ENCODE measurements at regions not wholly inside any gene's neighbourhood (a gene's known extent, or its start where the extent isn't known, plus 50 kb on each side); places are given as distances from the start of the nearest gene placed in this dataset.
"Not testable (repeated sequence)": the region's sequence is repeated elsewhere in the genome, so short reads cannot be mapped to it uniquely, and the experiment has no call there.

DNA sequence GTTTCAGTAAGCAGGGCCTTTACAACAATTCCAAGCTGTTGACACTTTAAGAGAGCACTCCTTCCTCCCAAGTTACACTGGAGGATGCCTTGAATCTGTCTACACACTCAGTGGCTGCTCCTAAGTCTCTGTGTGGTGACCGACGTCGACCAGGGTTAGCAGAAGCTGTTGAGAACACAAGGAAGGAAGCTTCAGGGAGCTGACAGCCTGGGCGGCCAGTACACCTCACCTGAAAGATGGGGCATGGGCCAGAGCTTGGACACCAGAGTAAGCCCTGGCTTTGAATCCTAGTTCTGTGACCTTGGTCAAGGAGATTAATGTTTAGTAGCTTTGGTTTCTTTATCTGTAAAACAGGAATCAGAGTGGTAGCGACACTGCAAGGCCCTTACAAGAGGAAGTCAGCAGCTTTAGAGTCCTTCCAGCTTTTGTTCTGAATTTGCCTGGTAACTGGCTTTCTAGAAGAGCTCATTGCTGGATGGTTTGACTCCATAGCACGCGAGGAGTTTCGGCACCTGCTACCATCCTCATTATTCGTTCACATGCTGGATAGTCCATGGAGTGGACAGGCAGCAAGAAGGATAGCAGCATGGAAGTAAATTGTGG, 214.2 kb downstream of the FGF9 start:
- H3K4me1 Mint-ChIP-seq: peaks cover 6% of the 10 kb centered on the region
- no peaks in the 10 kb centered on the region for H3K9me3 Mint-ChIP-seq
- no peak for DNase-seq (ENCODE audit: low read depth, low spot score)
- TF ChIP-seq, protein P1, sequence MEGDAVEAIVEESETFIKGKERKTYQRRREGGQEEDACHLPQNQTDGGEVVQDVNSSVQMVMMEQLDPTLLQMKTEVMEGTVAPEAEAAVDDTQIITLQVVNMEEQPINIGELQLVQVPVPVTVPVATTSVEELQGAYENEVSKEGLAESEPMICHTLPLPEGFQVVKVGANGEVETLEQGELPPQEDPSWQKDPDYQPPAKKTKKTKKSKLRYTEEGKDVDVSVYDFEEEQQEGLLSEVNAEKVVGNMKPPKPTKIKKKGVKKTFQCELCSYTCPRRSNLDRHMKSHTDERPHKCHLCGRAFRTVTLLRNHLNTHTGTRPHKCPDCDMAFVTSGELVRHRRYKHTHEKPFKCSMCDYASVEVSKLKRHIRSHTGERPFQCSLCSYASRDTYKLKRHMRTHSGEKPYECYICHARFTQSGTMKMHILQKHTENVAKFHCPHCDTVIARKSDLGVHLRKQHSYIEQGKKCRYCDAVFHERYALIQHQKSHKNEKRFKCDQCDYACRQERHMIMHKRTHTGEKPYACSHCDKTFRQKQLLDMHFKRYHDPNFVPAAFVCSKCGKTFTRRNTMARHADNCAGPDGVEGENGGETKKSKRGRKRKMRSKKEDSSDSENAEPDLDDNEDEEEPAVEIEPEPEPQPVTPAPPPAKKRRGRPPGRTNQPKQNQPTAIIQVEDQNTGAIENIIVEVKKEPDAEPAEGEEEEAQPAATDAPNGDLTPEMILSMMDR (conservative IDR thresholded peaks at IDR 0.05): no peak
- H3K36me3 Mint-ChIP-seq (ENCODE audit: low read depth): no peaks in the 10 kb centered on the region
- H3K4me3 Mint-ChIP-seq: no peak overlapping the region
- H3K27ac Mint-ChIP-seq (ENCODE audit: unreplicated experiment): no peak overlapping the region
- H3K27me3 Mint-ChIP-seq (ENCODE audit: low read depth): peaks cover 4% of the 10 kb centered on the region

DNA sequence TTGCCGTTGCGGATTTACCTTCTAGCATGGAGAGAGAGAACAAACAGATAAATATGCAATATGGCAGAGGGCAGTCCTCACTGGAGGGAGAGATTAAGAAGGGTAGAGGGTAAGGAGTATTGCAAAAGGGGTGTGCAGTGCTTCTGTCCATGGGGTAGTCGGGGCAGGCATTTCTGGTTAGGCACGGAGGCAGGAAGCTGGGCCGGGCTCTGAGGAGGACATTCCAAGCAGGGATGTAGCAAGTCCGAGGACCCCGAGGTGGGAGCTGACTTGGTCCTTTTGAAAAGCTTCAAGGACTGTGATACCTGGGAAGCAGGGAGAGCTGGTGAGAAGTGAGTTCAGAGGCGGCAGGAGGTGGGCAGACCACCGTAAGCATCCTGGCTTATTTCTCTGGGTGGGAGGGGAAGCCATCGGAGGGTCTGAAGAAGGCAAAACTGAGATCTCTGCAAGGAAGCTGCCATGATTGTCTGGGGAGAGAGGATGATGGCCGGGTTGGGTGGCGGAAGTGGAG, 214.9 kb downstream of the FGF9 start:
- Mint-ChIP-seq H3K4me1 (peaks cover 6% of the 10 kb centered on the region), H3K27ac (ENCODE audit: unreplicated experiment) (no peak overlapping the region), H3K27me3 (ENCODE audit: low read depth) (peaks cover 4% of the 10 kb centered on the region), H3K4me3 (no peak overlapping the region), H3K36me3 (ENCODE audit: low read depth) (no peaks in the 10 kb centered on the region), H3K9me3 (no peaks in the 10 kb centered on the region)
- DNase-seq (ENCODE audit: low read depth, low spot score): no peak
- TF ChIP-seq, protein P1 (conservative IDR thresholded peaks at IDR 0.05): no peak

DNA sequence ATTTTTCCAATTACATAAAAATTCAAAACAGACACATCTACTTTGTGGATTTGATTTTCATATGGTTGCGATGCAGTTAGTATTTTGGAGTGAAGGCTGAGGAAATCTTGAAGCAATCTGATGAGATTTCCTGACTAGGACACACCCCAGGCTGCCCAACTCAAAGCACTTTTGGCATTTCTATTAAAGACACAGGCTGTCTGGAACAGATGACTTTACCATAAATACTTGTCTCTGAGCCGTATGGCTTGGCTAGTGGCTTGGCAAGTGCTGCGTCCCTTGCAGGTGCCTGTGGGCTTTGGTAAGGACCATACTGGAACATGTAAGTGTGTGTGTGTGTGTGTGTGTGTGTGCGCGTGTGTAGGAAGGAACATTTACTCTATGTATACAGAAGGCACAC, 218.8 kb downstream of the FGF9 start:
- Mint-ChIP-seq H3K4me1 (peaks cover 6% of the 10 kb centered on the region), H3K27ac (ENCODE audit: unreplicated experiment) (no peak overlapping the region), H3K36me3 (ENCODE audit: low read depth) (no peaks in the 10 kb centered on the region), H3K9me3 (no peaks in the 10 kb centered on the region), H3K27me3 (ENCODE audit: low read depth) (peaks cover 4% of the 10 kb centered on the region), H3K4me3 (no peak overlapping the region)
- DNase-seq (ENCODE audit: low read depth, low spot score): no peak
- TF ChIP-seq, protein P1 (conservative IDR thresholded peaks at IDR 0.05): no peak

DNA sequence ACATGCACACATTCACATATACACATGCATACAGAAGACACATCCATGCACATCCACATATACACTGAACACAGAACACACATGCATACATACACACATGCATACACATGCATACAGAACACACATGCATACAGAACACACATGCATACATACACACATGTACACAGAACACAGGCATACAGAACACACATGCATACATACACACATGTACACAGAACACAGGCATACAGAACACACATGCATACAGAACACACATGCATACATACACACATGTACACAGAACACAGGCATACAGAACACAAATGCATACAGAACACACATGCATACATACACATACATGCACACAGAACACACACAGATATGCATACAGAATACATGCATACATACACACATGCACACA, 219.3 kb downstream of the FGF9 start:
- not testable (repeated sequence) for DNase-seq (ENCODE audit: low read depth, low spot score); H3K27me3 Mint-ChIP-seq (ENCODE audit: low read depth); H3K4me1 Mint-ChIP-seq; H3K9me3 Mint-ChIP-seq; H3K4me3 Mint-ChIP-seq; H3K27ac Mint-ChIP-seq (ENCODE audit: unreplicated experiment); H3K36me3 Mint-ChIP-seq (ENCODE audit: low read depth)

DNA sequence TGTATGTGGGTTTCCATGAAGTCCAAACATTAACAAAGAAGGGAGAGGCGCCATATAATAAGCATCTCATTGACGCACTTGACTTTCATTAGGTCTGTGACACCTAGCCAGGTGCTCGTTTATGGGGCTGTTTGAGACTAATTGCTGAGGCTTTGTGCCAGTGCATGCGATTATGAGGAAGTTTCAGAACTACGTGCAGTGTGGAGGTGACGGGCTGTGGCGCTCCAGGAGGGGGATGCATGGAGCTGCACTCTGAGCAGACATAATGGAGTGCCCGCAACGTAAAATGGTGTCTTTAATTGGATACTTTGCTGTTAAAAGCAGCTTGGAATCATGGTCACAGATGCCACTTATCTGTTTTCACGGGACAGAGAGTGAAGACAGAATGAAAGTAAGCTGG, 223.2 kb downstream of the FGF9 start:
- H3K36me3 Mint-ChIP-seq (ENCODE audit: low read depth): no peaks in the 10 kb centered on the region
- no peak for DNase-seq (ENCODE audit: low read depth, low spot score)
- no peaks in the 10 kb centered on the region for H3K9me3 Mint-ChIP-seq
- H3K4me3 Mint-ChIP-seq: no peak overlapping the region
- TF ChIP-seq, protein P1 (conservative IDR thresholded peaks at IDR 0.05): no peak
- no peaks in the 10 kb centered on the region for H3K4me1 Mint-ChIP-seq
- H3K27ac Mint-ChIP-seq (ENCODE audit: unreplicated experiment): no peak overlapping the region
- no peaks in the 10 kb centered on the region for H3K27me3 Mint-ChIP-seq (ENCODE audit: low read depth)

DNA sequence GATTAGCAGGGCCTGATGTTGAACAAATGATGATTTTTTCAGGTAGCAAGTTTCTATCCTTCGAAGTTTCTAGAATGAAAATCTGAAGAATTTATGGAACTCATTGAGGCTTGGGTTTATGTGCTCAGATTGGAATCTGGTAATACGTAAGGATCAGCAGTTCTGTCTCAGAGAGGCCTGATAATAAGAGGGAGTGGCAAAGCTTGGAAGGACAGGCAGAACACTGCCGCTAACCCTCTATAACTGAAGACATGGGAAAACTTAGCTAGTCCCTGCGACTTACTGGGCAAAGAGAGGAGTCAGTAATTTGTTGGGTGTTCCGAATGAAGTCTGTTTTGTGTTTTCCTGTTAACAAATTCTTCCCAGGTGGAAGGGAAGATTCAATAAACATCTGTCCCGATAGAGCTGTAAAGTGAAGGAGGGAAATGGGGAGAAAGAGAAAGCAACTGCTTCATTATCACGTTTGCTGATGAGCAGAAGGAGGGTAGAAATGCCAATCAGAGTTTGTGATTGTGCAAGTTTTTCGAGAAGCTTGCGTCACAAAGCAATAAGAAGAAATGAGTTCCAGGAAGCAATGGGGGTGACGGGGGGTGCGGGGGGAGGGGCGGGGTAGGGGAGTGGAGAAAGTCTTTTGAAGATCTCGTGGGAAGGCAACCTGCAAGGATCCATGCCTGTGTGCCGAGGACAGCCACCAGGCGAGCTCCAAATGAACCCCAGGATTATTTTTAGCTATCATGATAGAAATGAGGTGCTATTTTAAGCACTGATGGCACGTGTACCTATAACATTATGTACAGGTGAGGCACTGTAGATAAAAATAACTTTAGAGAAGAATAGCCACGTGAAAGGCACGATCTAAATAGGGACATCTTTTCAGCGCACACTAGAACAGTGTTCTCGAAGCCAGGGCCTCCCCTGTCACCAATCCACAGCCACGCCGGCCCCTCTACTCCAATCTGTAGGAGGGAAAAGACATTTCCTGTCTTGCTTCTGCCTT, 224.1 kb downstream of the FGF9 start:
- Mint-ChIP-seq H3K36me3 (ENCODE audit: low read depth) (no peaks in the 10 kb centered on the region), H3K4me3 (no peak overlapping the region), H3K27ac (ENCODE audit: unreplicated experiment) (no peak overlapping the region), H3K27me3 (ENCODE audit: low read depth) (no peaks in the 10 kb centered on the region), H3K4me1 (no peaks in the 10 kb centered on the region), H3K9me3 (no peaks in the 10 kb centered on the region)
- TF ChIP-seq, protein P1 (conservative IDR thresholded peaks at IDR 0.05): no peak
- DNase-seq (ENCODE audit: low read depth, low spot score): no peak
